Adrenal gland (tissue), 9 donors: ENCODE measurements at regions not wholly inside any gene's neighbourhood (a gene's known extent, or its start where the extent isn't known, plus 50 kb on each side); places are given as distances from the start of the nearest gene placed in this dataset.

ENCODE experiments used
- DNase-seq, 7 donors: peaks; one replicate each; pipeline ENCODE4 v3.0.0-alpha.2; 2019 to 2020
- H3K27ac ChIP-seq, 5 donors: fragments of 200-600 bp; sonication (generic) in 4 of 5; 1 replicate in 3 of 5; 2 replicates in 2 of 5; pipeline versions ENCODE4 v1.5.1 to v1.8.0; 2016 to 2020; ENCODE audit warnings: mild to moderate bottlenecking in 1 of 5
- H3K27me3 ChIP-seq: fragments of 200-600 bp; 2 replicates; pipeline ENCODE4 v1.8.0; 2021
- H3K36me3 ChIP-seq, 2 donors: fragments of 200-600 bp; replicated peaks in 1 of 2; 1 replicate in 1 of 2; 2 replicates in 1 of 2; pipeline versions ENCODE4 v1.5.1 to v1.8.0; 2018 to 2022
- H3K4me1 ChIP-seq, 2 donors: fragments of 200-600 bp; replicated peaks in 1 of 2; 1 replicate in 1 of 2; 2 replicates in 1 of 2; pipeline versions ENCODE4 v1.5.1 to v1.8.0; 2018 to 2021
- H3K4me3 ChIP-seq, 4 donors: fragments of 200-600 bp; sonication (generic) in 3 of 4; one replicate each; pipeline ENCODE4 v1.5.1; 2016 to 2018
- H3K9me3 ChIP-seq, 3 donors: fragments of 200-600 bp; sonication (generic) in 1 of 3; replicated peaks in 1 of 3; 1 replicate in 2 of 3; 2 replicates in 1 of 3; pipeline versions ENCODE4 v1.5.1 to v1.8.0; 2016 to 2021
- POLR2A ChIP-seq, 2 donors: fragments of 450-650 bp; IDR thresholded peaks; one replicate each; pipeline ENCODE4 v1.6.1; 2017; ENCODE audit warnings: antibody characterized with exemption in 2 of 2, mild to moderate bottlenecking in 2 of 2, moderate library complexity in 1 of 2
- WGBS, 4 donors: extraction: QIAGEN DNeasy Blood & Tissue Kit in 2 of 4; methylation state at CpG; one replicate each; pipeline versions ENCODE4 v1.1.5 to v1.1.7; 2013 to 2017; 5-methylcytosine and 5-hydroxymethylcytosine counted together
- intact Hi-C, 2 donors: fragments of 100-400 bp; cut with DNase I; formaldehyde crosslinking; loops; one replicate each; pipeline versions ENCODE4 v1.14.1 to v1.15.0; 2022 to 2023
- TF ChIP-seq, protein P1 (sequence below), 6 experiments: fragments of 450-650 bp in 4 of 6; fragments of 200-600 bp in 2 of 6; sonication (generic) in 1 of 6; IDR thresholded peaks; 1 replicate in 5 of 6; 2 replicates in 1 of 6; pipeline versions ENCODE4 v1.5.1 to v1.8.0; 2016 to 2021; ENCODE audit warnings: antibody characterized with exemption in 6 of 6, mild to moderate bottlenecking in 2 of 6, moderate library complexity in 1 of 6
- donor health status: healthy with polysubstance abuse.
- donor health status: Bipolar disorder and iron deficiency.
- donor health status: DM: yes; HTN: yes; CAD: no.
- donor health status: DM: no; HTN: no; CAD: no.
- donor health status: DM: no; HTN: no; CAD: no.

DNA sequence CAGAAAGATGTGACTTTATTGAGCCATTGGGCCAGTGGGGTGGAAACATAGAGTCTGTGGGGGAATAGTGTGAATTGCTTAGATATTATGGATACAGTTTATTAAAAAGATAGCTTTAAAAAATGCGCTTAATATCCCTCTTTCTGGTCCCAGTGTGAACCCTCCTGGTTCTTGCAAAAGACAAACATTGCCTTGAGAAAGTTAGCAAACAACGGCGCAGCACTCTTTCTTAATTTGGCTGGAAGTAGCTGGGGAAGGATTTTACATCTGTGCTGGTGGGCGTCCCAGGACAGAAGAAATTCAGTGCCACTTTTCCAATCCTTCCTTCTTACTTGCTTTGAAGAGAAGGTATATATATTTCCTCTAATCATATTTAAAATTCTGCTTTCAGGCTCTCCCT, 191.4 kb upstream of the ZFP64 start:
- Histone ChIP-seq H3K27ac (no peak overlapping the region), H3K36me3 (no peaks in the 10 kb centered on the region), H3K9me3 (no peaks in the 10 kb centered on the region), H3K27me3 (no peaks in the 10 kb centered on the region), H3K4me3 (no peak overlapping the region), H3K4me1 (no peaks in the 10 kb centered on the region)
- DNase-seq: no peak
- intact Hi-C loops: no loop called here
- WGBS, 4 donors: 92 to 95% (median 94%) methylated on average over 4 of the region's 4 CpGs
- TF ChIP-seq POLR2A (IDR thresholded peaks at IDR 0.05): no peak
- TF ChIP-seq, protein P1, sequence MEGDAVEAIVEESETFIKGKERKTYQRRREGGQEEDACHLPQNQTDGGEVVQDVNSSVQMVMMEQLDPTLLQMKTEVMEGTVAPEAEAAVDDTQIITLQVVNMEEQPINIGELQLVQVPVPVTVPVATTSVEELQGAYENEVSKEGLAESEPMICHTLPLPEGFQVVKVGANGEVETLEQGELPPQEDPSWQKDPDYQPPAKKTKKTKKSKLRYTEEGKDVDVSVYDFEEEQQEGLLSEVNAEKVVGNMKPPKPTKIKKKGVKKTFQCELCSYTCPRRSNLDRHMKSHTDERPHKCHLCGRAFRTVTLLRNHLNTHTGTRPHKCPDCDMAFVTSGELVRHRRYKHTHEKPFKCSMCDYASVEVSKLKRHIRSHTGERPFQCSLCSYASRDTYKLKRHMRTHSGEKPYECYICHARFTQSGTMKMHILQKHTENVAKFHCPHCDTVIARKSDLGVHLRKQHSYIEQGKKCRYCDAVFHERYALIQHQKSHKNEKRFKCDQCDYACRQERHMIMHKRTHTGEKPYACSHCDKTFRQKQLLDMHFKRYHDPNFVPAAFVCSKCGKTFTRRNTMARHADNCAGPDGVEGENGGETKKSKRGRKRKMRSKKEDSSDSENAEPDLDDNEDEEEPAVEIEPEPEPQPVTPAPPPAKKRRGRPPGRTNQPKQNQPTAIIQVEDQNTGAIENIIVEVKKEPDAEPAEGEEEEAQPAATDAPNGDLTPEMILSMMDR (IDR thresholded peaks at IDR 0.05): no peak

DNA sequence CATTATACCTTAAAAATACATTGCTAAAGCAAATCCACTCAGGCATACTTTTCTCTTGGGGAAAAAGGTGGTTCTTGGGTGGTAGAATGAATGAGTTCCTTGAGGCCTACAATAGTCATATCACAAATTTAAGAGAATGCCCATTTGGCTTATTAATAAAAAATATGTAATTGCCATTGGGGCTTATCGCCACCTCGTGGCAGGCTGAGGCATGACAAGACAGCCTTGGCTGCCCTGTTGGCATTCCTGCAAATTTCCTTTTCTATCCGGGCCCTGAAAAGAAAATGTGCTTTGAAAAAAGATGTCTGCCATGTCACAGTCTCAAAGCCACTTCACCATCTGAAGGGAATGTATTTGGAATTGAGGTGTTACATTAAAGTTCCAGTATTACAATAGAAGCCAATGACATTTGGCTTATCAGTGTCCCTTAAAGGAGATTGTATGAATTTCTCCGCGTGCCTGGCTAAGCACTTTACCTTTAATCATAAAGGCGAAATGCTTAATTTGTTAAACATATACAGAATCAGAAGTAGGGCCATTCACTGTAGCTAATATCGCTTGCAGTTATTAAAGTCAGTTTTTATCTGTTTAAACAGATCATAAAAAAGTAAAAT, 188.3 kb upstream of the ZFP64 start:
- TF ChIP-seq, protein P1 (IDR thresholded peaks at IDR 0.05): peak; percentile 71 to 98 (median 82)
- no peak for TF ChIP-seq POLR2A (IDR thresholded peaks at IDR 0.05)
- Histone ChIP-seq H3K27me3 (no peaks in the 10 kb centered on the region), H3K27ac (no peak overlapping the region), H3K4me3 (no peak overlapping the region), H3K9me3 (no peaks in the 10 kb centered on the region), H3K36me3 (no peaks in the 10 kb centered on the region), H3K4me1 (no peaks in the 10 kb centered on the region)
- WGBS, 4 donors: 51 to 54% (median 52%) methylated on average over 7 of the region's 7 CpGs
- intact Hi-C loops: loop anchor here in 1 of 2 donors (10.0 kb wide), 1 partner anchor 135 kb away; no protein-coding TSS in a partner anchor
- peak; percentile 35 to 81 (median 58) for DNase-seq

DNA sequence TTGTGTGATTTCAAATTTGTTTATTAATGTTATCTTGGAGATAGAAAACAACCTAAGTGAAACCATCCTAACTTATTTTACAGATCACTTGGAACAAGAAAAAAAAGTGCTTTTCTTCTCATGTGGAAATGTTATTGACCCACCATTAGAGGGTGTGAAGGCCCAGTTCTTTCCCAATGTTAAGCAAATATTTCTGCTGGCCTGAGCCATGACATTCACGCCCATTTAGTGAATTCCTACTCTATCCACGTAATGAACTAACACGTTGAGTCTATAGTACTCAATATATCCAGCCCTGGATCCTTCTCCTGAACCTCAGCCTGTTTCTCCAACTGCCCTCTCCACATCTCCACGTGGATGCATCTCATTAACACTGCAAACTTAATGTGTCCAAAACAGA, 180.6 kb upstream of the ZFP64 start:
- Histone ChIP-seq H3K27ac (no peak overlapping the region), H3K9me3 (no peaks in the 10 kb centered on the region), H3K4me3 (no peak overlapping the region), H3K27me3 (no peaks in the 10 kb centered on the region), H3K36me3 (no peaks in the 10 kb centered on the region), H3K4me1 (no peaks in the 10 kb centered on the region)
- DNase-seq: no peak
- 58 to 72% (median 65%) methylated on average over 4 of the region's 4 CpGs for WGBS, 4 donors
- intact Hi-C loops: loop anchor here in 1 of 2 donors (5.0 to 10.0 kb wide), 2 partner anchors 50 to 127 kb away; no protein-coding TSS in a partner anchor
- TF ChIP-seq, protein P1 (IDR thresholded peaks at IDR 0.05): no peak
- no peak for TF ChIP-seq POLR2A (IDR thresholded peaks at IDR 0.05)

GRCh38 chr20:52365688-52366087, 174.1 kb upstream of the ZFP64 start:
- intact Hi-C loops: no loop called here
- no peak overlapping the region for H3K4me3 ChIP-seq
- no peak overlapping the region for H3K27ac ChIP-seq
- H3K9me3 ChIP-seq: no peaks in the 10 kb centered on the region
- no peaks in the 10 kb centered on the region for H3K27me3 ChIP-seq
- no peaks in the 10 kb centered on the region for H3K36me3 ChIP-seq
- H3K4me1 ChIP-seq: no peaks in the 10 kb centered on the region
- 89 to 95% (median 94%) methylated on average over 7 of the region's 7 CpGs for WGBS, 4 donors
- TF ChIP-seq POLR2A (IDR thresholded peaks at IDR 0.05): no peak
- TF ChIP-seq, protein P1 (IDR thresholded peaks at IDR 0.05): no peak
- no peak for DNase-seq
